NCI-H2107 treated with DMSO at 0.1 percent for 48 hours (cell line): ENCODE measurements at regions not wholly inside any gene's neighbourhood (a gene's known extent, or its start where the extent isn't known, plus 50 kb on each side); places are given as distances from the start of the nearest gene placed in this dataset.
"Not testable (repeated sequence)": the region's sequence is repeated elsewhere in the genome, so short reads cannot be mapped to it uniquely, and the experiment has no call there.

Experiments
- DNase-seq: peaks from one replicate; lab custom pipeline; 2025; ENCODE audit not compliant: unreplicated experiment; lab: John Stamatoyannopoulos, UW

DNA sequence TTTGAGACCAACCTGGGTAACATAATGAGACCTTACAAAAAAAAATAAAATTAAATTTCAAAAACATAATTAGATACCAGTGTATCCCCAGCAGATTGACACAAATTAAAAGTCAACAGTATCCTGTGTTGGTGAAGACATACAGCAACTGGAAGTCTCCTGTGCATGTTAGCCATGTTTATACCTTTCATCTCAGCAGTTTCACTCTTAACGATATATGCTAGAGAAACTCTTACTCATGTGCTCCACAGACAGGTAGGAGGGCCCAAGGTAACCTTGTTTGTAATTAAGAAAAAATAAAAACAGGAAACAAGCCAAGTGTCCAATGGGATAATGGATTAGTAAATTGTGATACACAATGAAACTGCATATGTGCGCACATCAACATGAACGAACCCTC, 50.1 kb upstream of the N4BP3 start:
- DNase-seq, result no peak

DNA sequence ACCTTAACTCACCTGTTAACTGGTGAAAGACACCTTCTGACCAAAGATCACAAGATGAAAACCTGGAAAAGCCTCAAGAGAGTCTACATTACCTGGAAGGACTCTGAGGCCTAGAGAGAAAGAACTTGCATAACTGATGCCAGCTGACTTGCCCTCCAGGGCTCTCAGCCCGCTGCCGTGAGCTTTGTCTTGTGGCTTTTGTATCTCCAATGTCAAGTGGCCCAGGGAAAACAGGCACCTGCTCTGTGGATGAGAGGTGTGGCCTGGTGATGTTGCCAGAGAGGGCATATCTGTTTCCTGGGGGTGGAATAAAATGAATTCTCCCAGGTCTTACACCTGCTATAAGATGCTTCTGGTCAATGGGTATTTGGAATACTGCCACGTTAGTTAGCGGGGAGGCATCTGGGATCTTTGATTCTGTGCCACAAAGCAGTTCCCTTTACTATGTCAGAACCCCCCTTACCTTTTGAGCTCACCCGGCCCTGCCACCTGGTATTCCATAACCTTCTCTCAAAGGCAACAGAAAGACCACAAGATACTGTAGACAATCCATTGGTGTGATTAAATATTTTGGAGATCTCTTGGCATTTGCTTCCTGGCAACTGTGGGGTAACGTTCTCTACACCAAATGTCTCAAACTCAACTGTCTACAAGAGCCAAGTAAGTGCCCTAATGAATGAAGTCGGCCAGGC, 54.9 kb upstream of the N4BP3 start:
- peak; percentile 99 for DNase-seq

DNA sequence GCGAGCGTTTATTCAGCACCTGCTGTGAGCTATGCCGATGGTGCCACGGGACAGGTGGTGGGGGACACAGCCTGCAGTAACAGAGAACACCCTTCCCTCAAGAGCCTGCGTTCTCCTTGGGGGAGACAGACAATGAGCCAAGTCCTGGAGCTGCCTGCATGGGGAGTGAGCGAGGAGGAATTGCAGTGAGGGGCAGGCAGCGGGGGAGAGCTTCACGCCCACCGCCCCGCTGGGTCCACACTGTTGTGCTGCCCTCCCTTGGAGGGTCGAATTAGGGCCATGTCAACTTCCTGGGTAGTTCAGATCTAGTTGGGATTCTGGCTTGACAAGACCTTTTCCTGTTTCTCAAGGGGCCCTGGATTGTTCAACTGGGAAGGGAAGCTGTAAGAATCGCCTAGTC, 55.5 kb upstream of the N4BP3 start:
- DNase-seq, result no peak

- no peak for DNase-seq
These were observed 56.4 kb upstream of the N4BP3 start for GRCh38 chr5:178056935-178057334.

DNA sequence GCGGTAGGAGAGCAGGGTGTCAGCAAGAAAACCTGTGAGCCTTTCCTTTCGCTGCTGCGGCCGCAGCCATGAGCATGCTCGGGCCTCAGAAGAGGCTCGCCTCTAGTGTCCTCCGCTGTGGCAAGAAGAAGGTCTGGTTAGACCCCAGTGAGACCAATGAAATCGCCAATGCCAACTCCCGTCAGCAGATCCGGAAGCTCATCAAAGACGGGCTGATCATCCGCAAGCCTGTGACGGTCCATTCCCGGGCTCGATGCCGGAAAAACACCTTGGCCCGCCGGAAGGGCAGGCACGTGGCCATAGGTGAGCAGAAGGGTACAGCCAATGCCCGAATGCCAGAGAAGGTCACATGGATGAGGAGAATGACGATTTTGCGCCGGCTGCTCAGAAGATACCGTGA, 57.8 kb upstream of the N4BP3 start:
- not testable (repeated sequence) for DNase-seq

DNA sequence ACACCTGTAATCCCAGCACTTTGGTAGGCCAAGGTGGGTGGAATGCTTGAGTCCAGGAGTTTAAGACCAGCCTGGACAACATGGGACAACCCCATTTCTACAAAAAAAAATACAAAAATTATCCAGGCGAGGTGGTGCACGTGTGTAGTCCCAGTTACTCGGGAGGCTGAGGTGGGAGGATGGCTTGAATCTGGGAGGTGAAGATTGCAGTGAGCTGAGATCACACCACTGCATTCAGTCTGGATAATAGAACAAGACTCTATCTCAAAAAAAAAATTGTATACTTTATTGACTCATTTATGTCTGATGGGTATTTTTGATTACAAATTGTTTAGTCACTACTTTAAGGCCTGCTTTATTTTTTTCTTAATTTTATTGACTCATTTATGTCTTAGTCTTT, 56.0 kb upstream of the PROP1 start:
- DNase-seq, result not testable (repeated sequence)

DNA sequence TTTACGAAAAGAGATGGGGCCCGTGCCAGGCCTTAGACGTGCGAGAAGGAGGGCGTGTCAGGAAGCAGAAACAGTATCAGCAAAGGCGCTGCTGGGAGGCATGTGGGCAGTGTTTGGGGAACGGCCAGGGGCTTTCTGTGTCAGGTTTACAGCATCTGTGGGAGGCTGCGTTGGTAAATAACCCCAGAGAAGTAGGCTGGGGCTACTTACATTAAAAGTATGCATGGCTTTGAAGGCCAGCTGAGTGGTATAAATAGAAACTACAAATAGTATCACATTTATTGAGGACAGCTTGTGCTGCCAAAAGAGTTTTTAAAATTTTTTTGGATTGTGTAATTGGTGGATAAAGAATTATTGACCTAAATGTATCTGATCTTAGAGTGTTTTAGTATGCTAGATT, 54.8 kb upstream of the PROP1 start:
- not testable (repeated sequence) for DNase-seq

DNA sequence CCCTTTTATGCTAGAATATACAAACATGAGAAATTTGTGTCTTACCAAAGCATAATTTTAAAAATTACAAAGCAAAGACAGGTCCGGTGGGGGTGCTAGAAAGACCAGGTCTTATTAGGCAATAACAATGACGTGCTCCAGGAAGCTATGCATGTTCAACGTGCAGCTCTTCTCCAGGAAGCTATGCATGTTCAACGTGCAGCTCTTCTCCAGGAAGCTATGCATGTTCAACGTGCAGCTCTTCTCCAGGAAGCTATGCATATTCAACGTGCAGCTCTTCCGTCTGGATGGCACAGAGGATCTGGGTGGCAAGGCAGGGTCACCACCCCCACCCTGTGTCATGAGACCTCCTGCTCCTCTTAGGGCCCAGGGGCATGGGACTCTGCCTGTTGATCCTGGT, 51.9 kb upstream of the PROP1 start:
- not testable (repeated sequence) for DNase-seq

DNA sequence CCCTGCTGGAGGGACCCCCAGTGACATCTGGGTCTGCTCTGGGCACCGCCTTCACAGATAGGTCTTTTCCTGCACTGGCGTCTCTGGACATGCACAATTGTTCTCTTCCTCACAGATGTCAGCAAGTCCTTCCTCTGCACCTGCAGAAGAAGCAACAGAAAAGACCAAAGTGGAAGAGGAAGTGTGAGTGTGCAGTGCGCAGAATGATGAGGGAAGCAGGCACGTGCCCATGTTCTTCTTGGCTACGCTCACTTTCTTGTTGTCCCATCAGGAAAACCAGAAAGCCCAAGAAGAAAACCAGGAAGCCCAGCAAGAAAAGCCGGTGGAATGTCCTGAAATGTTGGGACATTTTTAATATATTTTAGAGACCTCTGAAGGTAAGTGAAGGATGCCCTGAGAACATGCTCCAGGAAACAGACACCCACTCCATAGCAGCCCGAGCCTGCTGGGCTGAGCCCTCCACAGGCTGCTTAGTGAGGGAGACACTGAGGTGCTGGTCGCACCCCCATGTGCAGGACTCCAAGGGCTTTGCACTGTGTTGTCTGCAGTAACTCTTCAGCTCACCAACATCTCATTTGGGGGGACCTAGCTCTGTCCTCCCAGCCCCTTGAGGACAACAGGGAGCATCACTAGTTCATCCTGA, 50.8 kb upstream of the PROP1 start:
- DNase-seq, result not testable (repeated sequence)

GRCh38 chr5:178045963-178046362, 49.9 kb upstream of the PROP1 start:
- DNase-seq, result not testable (repeated sequence)
